Activated effector memory CD4-positive, alpha-beta T cell treated with Interleukin-2 at 50 U/mL for 16 hours (primary cell): ENCODE measurements at regions not wholly inside any gene's neighbourhood (a gene's known extent, or its start where the extent isn't known, plus 50 kb on each side); places are given as distances from the start of the nearest gene placed in this dataset.

Experiments
- DNase-seq: peaks from one replicate; pipeline ENCODE4 v3.0.0-alpha.2; 2020

DNA sequence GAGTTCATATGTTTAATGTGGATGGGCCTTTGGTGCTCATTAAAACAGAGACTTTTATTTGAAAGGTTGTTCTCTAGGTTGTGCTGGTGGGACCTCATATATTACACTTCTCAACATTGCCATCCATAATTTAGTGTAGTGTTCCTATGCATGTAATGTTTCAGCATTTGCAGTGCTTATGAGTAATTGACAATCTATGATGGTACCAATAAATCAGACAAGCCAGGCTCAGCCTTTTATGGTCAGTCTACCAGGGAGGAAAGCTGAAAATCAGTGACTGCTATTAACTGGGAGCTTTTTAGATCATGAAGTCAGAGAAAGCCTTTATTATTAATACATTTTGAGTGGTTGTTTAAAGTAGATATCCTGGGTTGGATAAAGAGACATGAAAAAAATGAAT lies 120.1 kb upstream of the SLC28A3 start:
- no peak for DNase-seq

DNA sequence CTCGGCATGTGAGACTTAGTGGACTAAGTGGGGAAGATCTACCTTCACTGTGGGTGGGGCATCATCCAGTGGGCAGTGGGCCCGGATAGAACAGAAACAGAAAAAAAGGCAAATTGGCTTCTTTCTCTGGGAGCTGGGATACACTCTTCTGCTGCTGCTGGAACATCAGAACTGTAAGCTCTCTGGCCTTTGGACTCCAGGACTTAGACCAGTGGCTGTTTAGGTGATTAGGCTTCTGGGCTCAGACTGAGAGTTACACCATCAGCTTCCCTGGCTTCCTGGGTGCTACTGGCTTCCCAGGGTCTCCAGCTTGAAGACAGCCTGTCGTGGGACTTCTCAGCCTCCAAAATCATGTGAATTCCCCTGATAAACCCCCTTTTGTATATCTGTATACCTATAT lies 122.7 kb upstream of the SLC28A3 start:
- no peak for DNase-seq

DNA sequence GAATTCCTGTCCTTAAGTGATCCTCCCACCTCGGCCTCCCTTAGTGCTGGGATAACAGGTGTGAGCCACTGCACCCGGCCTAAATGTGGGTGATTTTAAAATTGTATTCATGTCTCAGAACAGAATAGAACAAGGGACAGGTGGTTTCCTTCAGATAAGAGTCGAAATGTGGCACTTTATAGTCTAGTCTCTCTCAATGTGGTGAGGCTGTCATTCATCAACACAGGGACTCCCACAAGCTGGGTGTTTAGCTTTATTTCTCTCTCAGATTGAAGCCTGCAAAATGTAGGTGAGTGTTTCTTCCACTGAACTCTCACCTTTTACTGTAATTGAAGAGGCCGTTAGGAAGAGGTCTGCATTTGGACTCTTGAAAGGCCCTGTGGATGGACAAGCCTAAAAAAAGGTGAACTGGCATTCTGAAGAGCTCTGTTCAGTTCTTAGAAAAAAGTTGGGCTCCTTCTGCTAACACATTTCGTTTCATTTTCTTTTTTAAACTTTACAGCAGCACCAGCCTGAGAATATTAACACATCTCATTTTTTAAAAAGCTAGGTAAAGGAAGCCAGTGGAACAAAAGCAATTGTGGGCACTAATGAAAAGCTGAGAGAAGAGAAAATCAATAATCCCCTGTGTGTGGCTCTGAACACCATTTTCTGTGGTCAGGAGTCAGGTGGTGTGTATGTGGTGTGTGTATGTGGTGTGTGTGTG lies 126.2 kb upstream of the SLC28A3 start:
- DNase-seq = no peak

DNA sequence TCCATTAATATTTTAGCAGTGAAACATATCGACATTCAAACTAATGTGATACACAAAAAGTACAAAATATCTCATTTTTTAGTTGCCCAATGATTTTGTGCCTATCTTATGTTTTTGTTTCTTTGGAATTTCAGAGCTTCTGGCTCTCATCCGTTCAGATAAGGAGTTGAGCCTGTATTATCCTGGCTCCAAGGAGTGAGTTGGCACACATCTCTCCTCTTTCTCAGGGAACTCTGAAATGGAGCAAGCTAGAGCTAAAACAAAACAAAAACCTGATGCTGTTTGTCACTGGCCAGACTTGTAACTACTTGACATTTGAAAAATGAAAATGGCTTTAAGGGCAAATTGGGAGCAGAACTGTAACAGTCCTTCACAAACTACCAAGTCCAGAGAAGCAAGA lies 131.3 kb upstream of the SLC28A3 start:
- DNase-seq = no peak

DNA sequence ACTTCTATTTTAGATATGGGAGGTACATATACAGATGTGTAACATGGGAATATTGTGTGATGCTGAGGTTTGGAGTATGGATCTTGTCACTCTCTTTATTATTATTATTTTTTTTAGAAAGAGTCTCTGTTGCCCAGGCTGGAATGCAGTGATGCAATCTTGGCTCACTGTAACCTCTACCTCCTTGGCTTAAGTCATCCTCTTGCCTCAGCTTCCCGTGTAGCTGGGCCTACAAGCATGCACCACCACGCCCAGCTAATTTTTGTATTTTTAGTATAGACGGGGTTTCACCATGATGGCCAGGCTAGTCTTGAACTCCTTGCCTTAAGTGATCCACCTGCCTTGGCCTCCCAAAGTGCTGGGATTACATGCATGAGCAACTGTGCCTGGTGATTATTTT lies 138.4 kb upstream of the SLC28A3 start:
- no peak for DNase-seq

- DNase-seq = no peak
Measured at GRCh38 chr9:84480071-84480470, 139.5 kb upstream of the SLC28A3 start.

GRCh38 chr9:84481231-84481630 lies 140.7 kb upstream of the SLC28A3 start:
- DNase-seq = no peak

- no peak for DNase-seq
Measured at GRCh38 chr9:84481636-84482218, 141.2 kb upstream of the SLC28A3 start.

DNA sequence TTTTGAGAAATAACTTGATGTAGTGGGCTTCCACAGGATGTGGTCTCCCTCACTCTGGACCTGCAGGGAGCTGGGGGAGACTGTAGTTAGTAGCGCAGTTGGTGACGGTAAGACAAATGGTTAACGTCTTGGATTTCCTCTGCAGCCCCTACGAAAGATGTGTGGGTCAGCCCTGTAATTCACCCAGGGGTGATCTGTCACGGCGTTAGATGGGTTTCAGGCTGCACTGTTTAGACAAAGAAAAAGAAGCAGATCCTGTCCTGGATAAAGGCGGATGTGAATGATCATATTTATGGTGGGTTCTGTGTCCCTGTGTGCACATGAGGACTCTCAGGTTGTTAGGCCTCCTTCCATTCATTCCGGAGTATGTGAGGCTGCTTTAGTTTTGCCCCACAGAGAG lies 142.0 kb upstream of the SLC28A3 start:
- no peak for DNase-seq

- DNase-seq = no peak
Measured at GRCh38 chr9:84484172-84484571, 143.6 kb upstream of the SLC28A3 start.

DNA sequence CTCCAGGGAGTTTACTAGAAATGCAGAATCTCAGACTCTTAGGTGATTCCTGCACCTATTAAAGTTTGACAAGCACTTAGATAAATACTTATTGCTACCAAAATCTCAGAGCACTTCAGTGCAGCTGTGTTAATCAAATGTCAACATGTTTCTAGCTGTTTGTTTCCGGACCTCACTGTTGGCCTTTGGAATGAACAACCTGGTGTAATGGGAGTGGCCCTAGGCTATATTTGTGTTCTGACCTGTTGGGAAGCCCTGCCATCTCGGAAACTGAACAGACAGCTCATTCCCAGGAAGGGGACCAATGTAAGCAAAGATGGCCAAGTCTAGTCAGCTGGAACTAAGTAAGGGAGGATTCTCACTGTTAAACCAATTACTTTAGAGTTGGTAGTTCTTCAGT lies 145.0 kb upstream of the SLC28A3 start:
- DNase-seq = no peak

GRCh38 chr9:84486663-84487062 lies 146.1 kb upstream of the SLC28A3 start:
- no peak for DNase-seq

GRCh38 chr9:84490206-84490841 lies 149.8 kb upstream of the SLC28A3 start:
- no peak for DNase-seq

GRCh38 chr9:84490842-84491325 lies 150.3 kb upstream of the SLC28A3 start:
- DNase-seq = no peak

DNA sequence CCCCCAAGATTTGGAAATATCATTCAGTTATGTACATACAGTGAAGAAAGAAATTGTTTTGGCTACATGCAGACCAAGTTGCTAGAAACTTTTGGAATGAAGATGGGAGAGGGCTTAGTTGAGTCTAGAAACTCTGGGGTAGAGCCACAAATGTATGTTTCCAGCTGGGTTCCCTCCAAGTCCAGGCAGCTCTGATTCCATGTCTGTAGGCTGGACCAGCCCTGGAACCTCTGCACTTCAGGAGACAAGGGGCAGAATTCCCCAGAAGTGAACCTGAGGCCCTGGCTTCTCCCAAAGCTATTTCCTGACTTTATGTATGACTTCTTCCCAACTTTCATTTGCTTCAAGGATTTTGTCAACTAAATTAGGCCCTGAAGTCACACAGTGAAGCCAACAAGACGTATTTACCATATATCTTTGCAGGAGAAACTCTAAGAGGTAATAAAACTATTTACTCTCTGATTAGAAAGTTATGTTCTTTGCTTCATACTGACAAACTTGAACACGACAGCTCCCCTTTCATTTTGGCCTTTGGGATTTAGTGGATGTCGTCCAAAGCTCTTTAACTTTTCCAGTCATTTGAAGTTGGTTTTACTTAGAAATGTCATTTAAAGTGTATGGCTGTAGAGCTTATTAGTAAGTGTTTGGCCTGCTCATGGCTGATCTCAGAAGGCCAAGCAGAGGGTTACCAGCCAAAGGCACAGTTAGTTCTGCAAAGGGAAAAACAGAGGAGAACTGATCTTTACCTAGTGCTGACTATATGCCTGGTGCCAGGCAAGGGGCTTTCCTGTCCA lies 152.0 kb upstream of the SLC28A3 start:
- DNase-seq = no peak

- no peak for DNase-seq
Measured at GRCh38 chr9:84493284-84493947, 152.9 kb upstream of the SLC28A3 start.

GRCh38 chr9:84499969-84500582 lies 159.5 kb upstream of the SLC28A3 start:
- DNase-seq = no peak

DNA sequence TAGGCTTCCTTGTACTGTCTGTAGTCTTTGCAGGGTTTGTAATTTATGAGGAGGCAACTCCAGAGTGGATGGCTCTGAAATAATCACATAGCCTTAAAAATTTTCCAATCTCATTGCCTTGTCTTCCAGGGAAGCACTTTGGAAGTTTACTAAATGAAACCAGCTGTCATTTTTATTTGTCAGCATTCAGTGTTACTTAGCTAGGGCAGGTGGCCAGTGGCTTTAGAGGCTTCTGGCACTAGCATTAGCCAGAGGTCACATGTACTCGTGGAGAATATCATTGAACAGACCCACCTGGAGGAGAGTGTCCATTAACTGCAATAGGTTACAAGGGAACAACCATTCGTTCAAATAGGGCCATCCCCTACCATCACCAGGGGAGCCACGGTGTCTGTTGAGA lies 160.3 kb upstream of the SLC28A3 start:
- DNase-seq = no peak

DNA sequence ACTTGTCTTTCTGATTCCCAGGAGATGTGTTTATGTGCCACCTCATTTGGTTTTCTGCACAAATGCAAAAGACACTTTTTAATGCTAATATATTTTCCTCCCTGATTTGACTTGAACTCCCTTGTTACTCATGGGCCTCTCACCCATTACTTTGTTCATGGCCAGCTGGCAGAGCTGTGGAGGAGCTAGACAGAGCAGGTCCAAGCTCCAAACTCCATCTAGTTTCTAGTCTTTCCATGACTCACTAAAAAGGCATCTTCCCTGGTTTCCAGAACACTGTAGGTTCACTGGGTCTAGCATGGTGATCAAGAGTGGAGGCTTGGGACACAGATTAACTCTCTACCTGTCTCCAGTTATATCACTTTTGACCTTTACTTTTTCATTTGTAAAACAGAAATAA lies 161.0 kb upstream of the SLC28A3 start:
- DNase-seq = no peak

GRCh38 chr9:84502066-84502465 lies 161.5 kb upstream of the SLC28A3 start:
- no peak for DNase-seq

- DNase-seq = no peak
Measured at GRCh38 chr9:84504360-84504759, 163.8 kb upstream of the SLC28A3 start.

GRCh38 chr9:84511651-84512050 lies 157.9 kb upstream of the NTRK2 start:
- no peak for DNase-seq

DNA sequence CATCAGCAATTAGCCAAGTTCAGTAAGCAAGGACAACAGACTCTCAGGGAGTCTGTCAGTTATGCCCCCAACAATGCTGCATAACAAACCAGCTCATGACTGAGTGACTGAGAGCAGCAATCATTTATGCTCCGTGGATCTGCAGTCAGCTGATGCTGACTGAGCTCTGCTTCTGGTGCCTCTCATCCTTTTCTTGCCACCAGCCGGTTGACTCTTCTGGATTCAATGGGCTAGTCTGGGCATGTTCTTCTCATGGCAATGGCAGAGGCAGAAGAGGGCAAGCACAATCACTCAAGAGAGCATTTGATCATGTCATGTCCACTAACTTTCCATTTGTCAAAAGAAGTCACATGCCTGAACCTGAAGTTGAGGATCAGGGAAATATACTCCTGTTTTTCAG lies 157.0 kb upstream of the NTRK2 start:
- DNase-seq = no peak
